Endothelial cell of umbilical vein (primary cell): ENCODE measurements at regions not wholly inside any gene's neighbourhood (a gene's known extent, or its start where the extent isn't known, plus 50 kb on each side); places are given as distances from the start of the nearest gene placed in this dataset.

Experiments
- BruUV-seq: library from RNA; stranded (reverse); fragments of 400-500 nt; replicated peaks from 2 replicates; lab custom pipeline; 2021; lab: Mats Ljungman, UMichigan
- CTCF ChIA-PET: fragments of 300-600, 350-600 bp; sonication (Branson Sonifier 250); formaldehyde crosslinking; loops from one replicate; lab custom pipeline; 2021; ENCODE audit warnings: antibody characterized with exemption, inconsistent platforms; lab: Charles Lee
- POLR2A ChIA-PET: fragments of 300-600, 350-600 bp; sonication (Branson Sonifier 250); formaldehyde crosslinking; loops from one replicate; lab custom pipeline; 2021; ENCODE audit warnings: antibody characterized with exemption, inconsistent platforms; lab: Charles Lee
- DNase-seq: peaks from one replicate; pipeline ENCODE4 v3.0.0-alpha.2; 2011; ENCODE audit warnings: low read depth, low spot score
- FAIRE-seq: peaks from 2 replicates; lab custom pipeline; 2011; peaks lifted over from hg19 to GRCh38; lab: Jason Lieb, UNC
- H2AFZ ChIP-seq: 2 replicates; pipeline ENCODE4 v1.6.0; 2012; ENCODE audit warnings: low read depth, low read length, control low read depth, inconsistent platforms
- H3K27ac ChIP-seq: 2 replicates; pipeline ENCODE4 v1.5.1; 2011; ENCODE audit warnings: low read depth, mild to moderate bottlenecking, control low read depth, low read length, moderate library complexity; ENCODE audit not compliant: insufficient read depth
- H3K27me3 ChIP-seq, 2 experiments: 2 replicates each; pipeline versions ENCODE4 v1.6.0 to v1.6.1; 2011; ENCODE audit warnings: low read length in 2 of 2, mixed read lengths in 1 of 2; ENCODE audit not compliant: control insufficient read depth in 2 of 2, insufficient read depth in 2 of 2
- H3K36me3 ChIP-seq, 2 experiments: 2 replicates in 1 of 2; 3 replicates in 1 of 2; pipeline ENCODE4 v1.5.1; 2011; ENCODE audit warnings: low read length in 2 of 2, mild to moderate bottlenecking in 1 of 2, moderate library complexity in 1 of 2; ENCODE audit not compliant: control insufficient read depth in 2 of 2, insufficient read depth in 2 of 2; ENCODE audit errors: extremely low read depth in 1 of 2
- H3K4me1 ChIP-seq: 3 replicates; pipeline ENCODE4 v1.5.1; 2011; ENCODE audit warnings: mild to moderate bottlenecking, low read length; ENCODE audit not compliant: control insufficient read depth, insufficient read depth; ENCODE audit errors: extremely low read depth
- H3K4me2 ChIP-seq: 2 replicates; pipeline ENCODE4 v1.6.1; 2011; ENCODE audit warnings: low read length, control low read depth, mixed read lengths; ENCODE audit not compliant: insufficient read depth
- H3K4me3 ChIP-seq, 3 experiments: fragments of 200-600 bp in 1 of 3; sonication (generic), shearing (Covaris generic) in 1 of 3; replicated peaks in 1 of 3; 2 replicates each; pipeline ENCODE4 v1.5.1; 2011 to 2016; ENCODE audit warnings: control low read depth in 3 of 3, low read length in 3 of 3, mild to moderate bottlenecking in 2 of 3, inconsistent platforms in 1 of 3, low read depth in 1 of 3, moderate library complexity in 1 of 3; ENCODE audit not compliant: insufficient read depth in 1 of 3
- H3K79me2 ChIP-seq: 2 replicates; pipeline ENCODE4 v1.6.0; 2012; ENCODE audit warnings: low read length, inconsistent platforms; ENCODE audit not compliant: control insufficient read depth, insufficient read depth
- H3K9ac ChIP-seq: replicated peaks from 2 replicates; pipeline ENCODE3; 2011; ENCODE audit warnings: low read length, control low read depth; ENCODE audit not compliant: insufficient read depth; ENCODE audit errors: extremely low read depth
- H3K9me1 ChIP-seq: replicated peaks from 3 replicates; pipeline ENCODE4 v1.6.0; 2011; ENCODE audit warnings: mild to moderate bottlenecking, low read length; ENCODE audit not compliant: control insufficient read depth, insufficient read depth; ENCODE audit errors: extremely low read depth
- H3K9me3 ChIP-seq: replicated peaks from 2 replicates; pipeline ENCODE4 v1.5.1; 2012; ENCODE audit warnings: low read length, inconsistent platforms; ENCODE audit not compliant: control insufficient read depth, insufficient read depth
- H4K20me1 ChIP-seq: replicated peaks from 2 replicates; pipeline ENCODE3; 2011; ENCODE audit warnings: mild to moderate bottlenecking, low read length; ENCODE audit not compliant: control insufficient read depth, insufficient read depth; ENCODE audit errors: extremely low read depth
- CTCF ChIP-seq, 2 donors: IDR thresholded peaks; 1 replicate in 1 of 2; 2 replicates in 1 of 2; pipeline ENCODE4 v1.5.1; 2011; ENCODE audit warnings: low read length in 2 of 2, mild to moderate bottlenecking in 2 of 2, moderate library complexity in 2 of 2, control low read depth in 1 of 2, inconsistent platforms in 1 of 2, low read depth in 1 of 2; ENCODE audit not compliant: insufficient read depth in 1 of 2; ENCODE audit errors: extremely low read depth in 1 of 2
- EZH2 ChIP-seq: IDR thresholded peaks from 2 replicates; pipeline ENCODE4 v1.6.1; 2012; ENCODE audit warnings: borderline replicate concordance, low read depth, mild to moderate bottlenecking, moderate library complexity, low read length, inconsistent platforms; ENCODE audit not compliant: severe bottlenecking
- FOS ChIP-seq: IDR thresholded peaks from 2 replicates; pipeline ENCODE4 v1.6.1; 2011; ENCODE audit warnings: mild to moderate bottlenecking, low read length, moderate library complexity, borderline replicate concordance; ENCODE audit not compliant: insufficient read depth
- GATA2 ChIP-seq: IDR thresholded peaks from 2 replicates; pipeline ENCODE4 v1.7.0; 2011; ENCODE audit warnings: low read depth, mild to moderate bottlenecking, moderate library complexity, mixed read lengths, low read length; ENCODE audit not compliant: insufficient read length, insufficient read depth
- JUN ChIP-seq: IDR thresholded peaks from 2 replicates; pipeline ENCODE4 v1.6.1; 2011; ENCODE audit warnings: borderline replicate concordance, low read depth; ENCODE audit not compliant: insufficient read length, insufficient read depth
- MAX ChIP-seq: IDR thresholded peaks from 2 replicates; pipeline ENCODE4 v1.6.1; 2011; ENCODE audit not compliant: insufficient read depth, insufficient read length
- MYC ChIP-seq: IDR thresholded peaks from one replicate; pipeline ENCODE4 v1.6.1; 2011; ENCODE audit warnings: mild to moderate bottlenecking, low read depth, low read length
- POLR2A ChIP-seq: IDR thresholded peaks from 2 replicates; pipeline ENCODE4 v1.6.1; 2012; ENCODE audit warnings: low read depth, mild to moderate bottlenecking, control low read depth, low read length
- POLR2AphosphoS5 ChIP-seq: IDR thresholded peaks from 2 replicates; pipeline ENCODE4 v1.6.1; 2012; ENCODE audit warnings: low read depth, mild to moderate bottlenecking, control low read depth, low read length, moderate library complexity; ENCODE audit not compliant: insufficient read depth
- dilution Hi-C: fragments of 300-500 bp; cut with MboI; formaldehyde crosslinking; loops from one replicate; pipeline ENCODE4 v1.15.0; 2019; ENCODE audit warnings: low sequenced_read_pairs; ENCODE audit not compliant: extremely low pct_ligation_motif_present
- intact Hi-C: fragments of 100-400 bp; cut with micrococcal nuclease; formaldehyde crosslinking; loops from one replicate; pipeline ENCODE4 v1.10.0; 2022

DNA sequence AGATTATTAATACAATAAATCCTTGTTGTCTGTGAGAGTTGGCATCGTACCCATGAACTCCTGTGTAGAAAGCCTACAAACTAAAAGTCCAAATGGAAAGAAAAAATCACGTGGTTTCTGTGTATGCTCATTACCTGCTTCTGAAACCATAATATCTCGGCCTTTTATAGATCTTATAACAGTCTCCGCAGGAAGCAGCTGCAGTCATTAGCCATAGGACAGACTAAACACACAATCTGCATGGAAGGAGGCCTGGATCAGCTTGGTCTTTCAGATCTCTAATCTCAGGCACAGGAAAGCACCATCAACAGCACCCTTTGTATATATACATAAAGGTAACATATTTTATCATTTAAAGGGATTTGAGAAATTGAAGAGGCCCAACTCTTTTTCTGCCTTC is 508.9 kb upstream of the TCF4 start:
- Histone ChIP-seq H3K27ac (no peak overlapping the region), H3K27me3 (peaks cover 0 to 2% of the 10 kb centered on the region in 2 experiments), H3K9ac (no peak overlapping the region), H3K36me3 (no peaks in the 10 kb centered on the region), H3K79me2 (no peaks in the 10 kb centered on the region), H3K4me3 (no peak overlapping the region), H4K20me1 (no peaks in the 10 kb centered on the region), H2AFZ (no peak overlapping the region), H3K9me3 (no peaks in the 10 kb centered on the region), H3K4me2 (no peak overlapping the region), H3K4me1 (no peaks in the 10 kb centered on the region), H3K9me1 (no peaks in the 10 kb centered on the region)
- ChIA-PET CTCF (no interaction called here), POLR2A (no interaction called here)
- no peak for DNase-seq
- TF ChIP-seq JUN (no peak), POLR2AphosphoS5 (no peak), EZH2 (no peak), GATA2 (no peak), FOS (no peak), POLR2A (no peak), MYC (no peak), CTCF (IDR thresholded peaks at IDR 0.05; ENCODE audit: extremely low read depth in 1 of 2, insufficient read depth in 1 of 2, low read depth in 1 of 2, low read length in 2 of 2) (no peak), MAX (no peak)
- no TSS peak for BruUV-seq
- intact Hi-C loops (no loop called here), dilution Hi-C loops (no loop called here)
- no peak for FAIRE-seq
